Spleen (tissue), 11 donors: ENCODE measurements at regions not wholly inside any gene's neighbourhood (a gene's known extent, or its start where the extent isn't known, plus 50 kb on each side); places are given as distances from the start of the nearest gene placed in this dataset.
A peak's percentile ranks its signal among the peaks of the same experiment; 100 is the strongest.

ENCODE experiments used
- DNase-seq: peaks from one replicate; pipeline ENCODE4 v3.0.0-alpha.2; 2020
- H3K27ac ChIP-seq, 8 donors: fragments of 200-600 bp; sonication (generic) in 7 of 8; 1 replicate in 4 of 8; 2 replicates in 4 of 8; pipeline versions ENCODE4 v1.5.0 to v1.8.0; 2016 to 2021; ENCODE audit warnings: inconsistent platforms in 4 of 8, mild to moderate bottlenecking in 4 of 8, moderate library complexity in 1 of 8
- H3K27me3 ChIP-seq, 7 donors: fragments of 200-600 bp; sonication (generic) in 6 of 7; replicated peaks in 1 of 7; 1 replicate in 4 of 7; 2 replicates in 3 of 7; pipeline versions ENCODE4 v1.5.0 to v1.8.0; 2016 to 2021; ENCODE audit warnings: inconsistent platforms in 3 of 7, mild to moderate bottlenecking in 1 of 7
- H3K36me3 ChIP-seq, 6 donors: fragments of 200-600 bp; sonication (generic) in 5 of 6; 1 replicate in 4 of 6; 2 replicates in 2 of 6; pipeline versions ENCODE4 v1.5.0 to v1.8.0; 2016 to 2021; ENCODE audit warnings: inconsistent platforms in 2 of 6
- H3K4me1 ChIP-seq, 6 donors: fragments of 200-600 bp; sonication (generic) in 5 of 6; 1 replicate in 3 of 6; 2 replicates in 3 of 6; pipeline versions ENCODE4 v1.5.0 to v1.8.0; 2016 to 2021; ENCODE audit warnings: inconsistent platforms in 3 of 6
- H3K4me3 ChIP-seq, 8 donors: fragments of 200-600 bp; sonication (generic) in 7 of 8; 1 replicate in 4 of 8; 2 replicates in 4 of 8; pipeline versions ENCODE4 v1.5.0 to v1.8.0; 2016 to 2021; ENCODE audit warnings: inconsistent platforms in 4 of 8, mild to moderate bottlenecking in 4 of 8, moderate library complexity in 2 of 8
- H3K9me3 ChIP-seq, 8 donors: fragments of 200-600 bp; sonication (generic) in 7 of 8; 1 replicate in 4 of 8; 2 replicates in 4 of 8; pipeline versions ENCODE4 v1.5.0 to v1.8.0; 2016 to 2021; ENCODE audit warnings: inconsistent platforms in 4 of 8
- POLR2A ChIP-seq, 3 donors: fragments of 450-650 bp; IDR thresholded peaks; one replicate each; pipeline ENCODE4 v1.5.1; 2017; ENCODE audit warnings: antibody characterized with exemption in 3 of 3, mild to moderate bottlenecking in 1 of 3
- POLR2AphosphoS5 ChIP-seq, 3 donors: sonication (generic); formaldehyde crosslinking; IDR thresholded peaks; one replicate each; pipeline ENCODE4 v1.5.1; 2017; ENCODE audit warnings: antibody characterized with exemption in 3 of 3
- WGBS, 5 donors: extraction: QIAGEN DNeasy Blood & Tissue Kit in 3 of 5; methylation state at CpG; one replicate each; pipeline versions ENCODE4 v1.1.5 to v1.1.7; 2013 to 2018; 5-methylcytosine and 5-hydroxymethylcytosine counted together
- intact Hi-C: fragments of 100-400 bp; cut with DNase I; formaldehyde crosslinking; loops from one replicate; pipeline ENCODE4 v1.15.0; 2023; ENCODE audit warnings: low total_unique reads
- TF ChIP-seq, protein P1 (sequence below), 11 experiments: fragments of 200-600 bp in 7 of 11; fragments of 450-650 bp in 4 of 11; sonication (generic) in 4 of 11; IDR thresholded peaks in 8 of 11; conservative IDR thresholded peaks in 3 of 11; 1 replicate in 7 of 11; 2 replicates in 4 of 11; pipeline versions ENCODE4 v1.4.0 to v1.8.0; 2016 to 2021; ENCODE audit warnings: antibody characterized with exemption in 11 of 11, inconsistent platforms in 4 of 11, mild to moderate bottlenecking in 1 of 11
- donor health status: healthy with polysubstance abuse.
- donor health status: DM: no; HTN: no; CAD: no; lungs with moderate emphysema.
- donor health status: DM: no; HTN: no; CAD: no.
- donor health status: Bipolar disorder and iron deficiency.
- donor health status: healthy.
- donor health status: DM: no; HTN: no; CAD: no.
- donor health status: DM: yes; HTN: yes; CAD: no.

- WGBS, 5 donors, result 75 to 97% (median 91%) methylated on average over 1 of the region's 1 CpG
- intact Hi-C loops, result no loop called here
Measured at GRCh38 chr3:43905157-43905556, 214.4 kb downstream of the ABHD5 start.

GRCh38 chr3:43906849-43907507 lies 216.2 kb downstream of the ABHD5 start:
- WGBS, 5 donors, result 53 to 70% (median 62%) methylated on average over 8 of the region's 8 CpGs
- peaks cover 0 to 20% (median 13%) of the 10 kb centered on the region in 6 donors for H3K4me1 ChIP-seq
- H3K4me3 ChIP-seq, result no peak overlapping the region
- TF ChIP-seq, protein P1, sequence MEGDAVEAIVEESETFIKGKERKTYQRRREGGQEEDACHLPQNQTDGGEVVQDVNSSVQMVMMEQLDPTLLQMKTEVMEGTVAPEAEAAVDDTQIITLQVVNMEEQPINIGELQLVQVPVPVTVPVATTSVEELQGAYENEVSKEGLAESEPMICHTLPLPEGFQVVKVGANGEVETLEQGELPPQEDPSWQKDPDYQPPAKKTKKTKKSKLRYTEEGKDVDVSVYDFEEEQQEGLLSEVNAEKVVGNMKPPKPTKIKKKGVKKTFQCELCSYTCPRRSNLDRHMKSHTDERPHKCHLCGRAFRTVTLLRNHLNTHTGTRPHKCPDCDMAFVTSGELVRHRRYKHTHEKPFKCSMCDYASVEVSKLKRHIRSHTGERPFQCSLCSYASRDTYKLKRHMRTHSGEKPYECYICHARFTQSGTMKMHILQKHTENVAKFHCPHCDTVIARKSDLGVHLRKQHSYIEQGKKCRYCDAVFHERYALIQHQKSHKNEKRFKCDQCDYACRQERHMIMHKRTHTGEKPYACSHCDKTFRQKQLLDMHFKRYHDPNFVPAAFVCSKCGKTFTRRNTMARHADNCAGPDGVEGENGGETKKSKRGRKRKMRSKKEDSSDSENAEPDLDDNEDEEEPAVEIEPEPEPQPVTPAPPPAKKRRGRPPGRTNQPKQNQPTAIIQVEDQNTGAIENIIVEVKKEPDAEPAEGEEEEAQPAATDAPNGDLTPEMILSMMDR (IDR thresholded peaks at IDR 0.05 in 8 of 11, conservative IDR thresholded peaks at IDR 0.05 in 3 of 11), result no peak
- TF ChIP-seq POLR2AphosphoS5 (IDR thresholded peaks at IDR 0.05) (no peak), POLR2A (IDR thresholded peaks at IDR 0.05) (no peak)
- H3K36me3 ChIP-seq, result no peaks in the 10 kb centered on the region
- DNase-seq, result no peak
- peak overlapping the region in 4 of 8 donors; percentile 6 to 46 (median 26) for H3K27ac ChIP-seq
- H3K27me3 ChIP-seq, result no peaks in the 10 kb centered on the region
- H3K9me3 ChIP-seq, result no peaks in the 10 kb centered on the region
- intact Hi-C loops, result no loop called here

More at GRCh38 chr3:43905157-43905556, 214.4 kb downstream of the ABHD5 start:
- peaks cover 0 to 8% (median 0%) of the 10 kb centered on the region in 8 donors for H3K9me3 ChIP-seq
- DNase-seq, result no peak
- no peak for TF ChIP-seq POLR2A (IDR thresholded peaks at IDR 0.05)
- TF ChIP-seq POLR2AphosphoS5 (IDR thresholded peaks at IDR 0.05), result no peak
- H3K4me3 ChIP-seq, result no peak overlapping the region
- peaks cover 0 to 20% (median 13%) of the 10 kb centered on the region in 6 donors for H3K4me1 ChIP-seq
- H3K27me3 ChIP-seq, result no peaks in the 10 kb centered on the region
- no peaks in the 10 kb centered on the region for H3K36me3 ChIP-seq
- H3K27ac ChIP-seq, result no peak overlapping the region

- Histone ChIP-seq H3K27me3 (no peaks in the 10 kb centered on the region), H3K4me1 (peaks cover 0 to 20% (median 13%) of the 10 kb centered on the region in 6 donors), H3K9me3 (no peaks in the 10 kb centered on the region), H3K27ac (peak overlapping the region in 3 of 8 donors; percentile 6 to 46 (median 17)), H3K36me3 (no peaks in the 10 kb centered on the region), H3K4me3 (no peak overlapping the region)
- intact Hi-C loops, result no loop called here
- 14 to 32% (median 18%) methylated on average over 1 of the region's 1 CpG for WGBS, 5 donors
- TF ChIP-seq POLR2AphosphoS5 (IDR thresholded peaks at IDR 0.05), result no peak
- TF ChIP-seq, protein P1 (IDR thresholded peaks at IDR 0.05 in 8 of 11, conservative IDR thresholded peaks at IDR 0.05 in 3 of 11), result no peak
- no peak for TF ChIP-seq POLR2A (IDR thresholded peaks at IDR 0.05)
- DNase-seq, result no peak
Measured at GRCh38 chr3:43907508-43907858, 216.7 kb downstream of the ABHD5 start.

- 75 to 92% (median 77%) methylated on average over 5 of the region's 5 CpGs for WGBS, 5 donors
- Histone ChIP-seq H3K27me3 (no peaks in the 10 kb centered on the region), H3K27ac (peak overlapping the region in 5 of 8 donors; percentile 9 to 56 (median 29)), H3K36me3 (no peaks in the 10 kb centered on the region), H3K4me1 (peaks cover 0 to 20% (median 13%) of the 10 kb centered on the region in 6 donors), H3K9me3 (no peaks in the 10 kb centered on the region), H3K4me3 (no peak overlapping the region)
- intact Hi-C loops, result no loop called here
- no peak for DNase-seq
- TF ChIP-seq POLR2A (IDR thresholded peaks at IDR 0.05) (no peak), POLR2AphosphoS5 (IDR thresholded peaks at IDR 0.05) (no peak)
- TF ChIP-seq, protein P1 (IDR thresholded peaks at IDR 0.05 in 8 of 11, conservative IDR thresholded peaks at IDR 0.05 in 3 of 11), result no peak
Measured at GRCh38 chr3:43908456-43908855, 217.7 kb downstream of the ABHD5 start.
